ENCODE measurements at regions not wholly inside any gene's neighbourhood (a gene's known extent, or its start where the extent isn't known, plus 50 kb on each side); places are given as distances from the start of the nearest gene placed in this dataset.

DNA sequence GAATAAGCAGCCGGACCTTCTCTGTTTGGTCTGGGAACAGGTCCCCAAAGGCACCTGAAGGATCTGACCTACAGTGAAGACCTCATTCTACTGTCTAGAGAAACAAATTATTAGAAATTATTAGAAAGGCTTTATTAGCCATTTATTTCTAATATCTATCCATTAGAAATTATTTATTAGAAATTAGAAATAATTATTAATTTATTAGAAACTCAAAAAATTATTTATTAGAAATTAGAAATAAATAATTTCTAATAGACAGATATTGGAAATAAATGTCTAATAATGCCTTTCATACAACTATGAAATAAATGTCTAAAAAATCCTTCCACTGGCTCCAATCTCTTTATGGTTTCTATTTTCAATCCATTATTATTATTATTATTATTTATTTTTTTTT, 285.7 kb upstream of the ERCC4 start:
- no peaks in the 10 kb centered on the region for H3K4me1 ChIP-seq (ENCODE audit: insufficient read depth, low read length)
- H3K9ac ChIP-seq (ENCODE audit: low read depth, low read length): no peak overlapping the region
- H3K4me2 ChIP-seq (ENCODE audit: insufficient read depth, low read length): no peak overlapping the region
- no peak overlapping the region for H3K27ac ChIP-seq (ENCODE audit: low read length)
- H3K27me3 ChIP-seq (ENCODE audit: insufficient read depth, low read length, poor library complexity): no peaks in the 10 kb centered on the region
- no peak overlapping the region for H3K4me3 ChIP-seq (ENCODE audit: low read depth in 1 of 2, low read length in 2 of 2)
- no peak overlapping the region for H2AFZ ChIP-seq (ENCODE audit: low read depth, low read length)
- no peaks in the 10 kb centered on the region for H4K20me1 ChIP-seq (ENCODE audit: insufficient read depth, low read length)
- H3K36me3 ChIP-seq (ENCODE audit: insufficient read depth, low read length): no peaks in the 10 kb centered on the region
- no peak for DNase-seq
- no peak for ATAC-seq (ENCODE audit: insufficient read depth, low read depth)
- no peaks in the 10 kb centered on the region for H3K79me2 ChIP-seq (ENCODE audit: insufficient read depth, low read length)
- TF ChIP-seq, protein P1, sequence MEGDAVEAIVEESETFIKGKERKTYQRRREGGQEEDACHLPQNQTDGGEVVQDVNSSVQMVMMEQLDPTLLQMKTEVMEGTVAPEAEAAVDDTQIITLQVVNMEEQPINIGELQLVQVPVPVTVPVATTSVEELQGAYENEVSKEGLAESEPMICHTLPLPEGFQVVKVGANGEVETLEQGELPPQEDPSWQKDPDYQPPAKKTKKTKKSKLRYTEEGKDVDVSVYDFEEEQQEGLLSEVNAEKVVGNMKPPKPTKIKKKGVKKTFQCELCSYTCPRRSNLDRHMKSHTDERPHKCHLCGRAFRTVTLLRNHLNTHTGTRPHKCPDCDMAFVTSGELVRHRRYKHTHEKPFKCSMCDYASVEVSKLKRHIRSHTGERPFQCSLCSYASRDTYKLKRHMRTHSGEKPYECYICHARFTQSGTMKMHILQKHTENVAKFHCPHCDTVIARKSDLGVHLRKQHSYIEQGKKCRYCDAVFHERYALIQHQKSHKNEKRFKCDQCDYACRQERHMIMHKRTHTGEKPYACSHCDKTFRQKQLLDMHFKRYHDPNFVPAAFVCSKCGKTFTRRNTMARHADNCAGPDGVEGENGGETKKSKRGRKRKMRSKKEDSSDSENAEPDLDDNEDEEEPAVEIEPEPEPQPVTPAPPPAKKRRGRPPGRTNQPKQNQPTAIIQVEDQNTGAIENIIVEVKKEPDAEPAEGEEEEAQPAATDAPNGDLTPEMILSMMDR (IDR thresholded peaks at IDR 0.05; ENCODE audit: borderline replicate concordance, extremely low read depth, low read length, poor library complexity, severe bottlenecking): no peak
- TF ChIP-seq EZH2 (IDR thresholded peaks at IDR 0.05; ENCODE audit: borderline replicate concordance, low read depth, low read length, severe bottlenecking): no peak
- H3K9me3 ChIP-seq (ENCODE audit: insufficient read depth, low read length, severe bottlenecking): no peaks in the 10 kb centered on the region

DNA sequence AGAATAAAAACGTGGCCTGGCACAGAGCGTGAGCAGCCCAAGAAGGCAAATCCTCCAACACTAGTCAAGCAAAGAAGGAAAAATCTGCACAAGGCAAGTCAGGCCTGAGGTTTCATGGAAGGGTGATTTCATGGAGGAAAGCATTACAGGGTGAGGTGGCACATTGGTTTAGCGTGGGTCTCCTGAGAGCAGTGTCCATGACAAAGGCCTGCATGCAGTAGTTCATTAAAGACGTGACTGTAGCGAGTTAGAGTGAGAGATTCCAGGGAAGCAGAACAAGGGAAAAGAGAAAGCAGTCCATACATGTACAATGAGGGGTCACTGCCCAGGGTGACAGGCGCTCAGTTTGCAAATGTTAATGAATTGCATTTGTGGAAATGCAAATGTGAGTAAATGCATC, 285.0 kb upstream of the ERCC4 start:
- ATAC-seq (ENCODE audit: insufficient read depth, low read depth) (no peak), DNase-seq (no peak)
- H3K4me2 ChIP-seq (ENCODE audit: insufficient read depth, low read length): no peak overlapping the region
- no peaks in the 10 kb centered on the region for H3K27me3 ChIP-seq (ENCODE audit: insufficient read depth, low read length, poor library complexity)
- no peaks in the 10 kb centered on the region for H3K4me1 ChIP-seq (ENCODE audit: insufficient read depth, low read length)
- H4K20me1 ChIP-seq (ENCODE audit: insufficient read depth, low read length): no peaks in the 10 kb centered on the region
- no peaks in the 10 kb centered on the region for H3K36me3 ChIP-seq (ENCODE audit: insufficient read depth, low read length)
- H3K79me2 ChIP-seq (ENCODE audit: insufficient read depth, low read length): no peaks in the 10 kb centered on the region
- H3K27ac ChIP-seq (ENCODE audit: low read length): no peak overlapping the region
- H3K9me3 ChIP-seq (ENCODE audit: insufficient read depth, low read length, severe bottlenecking): no peaks in the 10 kb centered on the region
- no peak overlapping the region for H2AFZ ChIP-seq (ENCODE audit: low read depth, low read length)
- TF ChIP-seq EZH2 (IDR thresholded peaks at IDR 0.05; ENCODE audit: borderline replicate concordance, low read depth, low read length, severe bottlenecking): no peak
- TF ChIP-seq, protein P1 (IDR thresholded peaks at IDR 0.05; ENCODE audit: borderline replicate concordance, extremely low read depth, low read length, poor library complexity, severe bottlenecking): no peak
- H3K9ac ChIP-seq (ENCODE audit: low read depth, low read length): no peak overlapping the region
- H3K4me3 ChIP-seq (ENCODE audit: low read depth in 1 of 2, low read length in 2 of 2): no peak overlapping the region

DNA sequence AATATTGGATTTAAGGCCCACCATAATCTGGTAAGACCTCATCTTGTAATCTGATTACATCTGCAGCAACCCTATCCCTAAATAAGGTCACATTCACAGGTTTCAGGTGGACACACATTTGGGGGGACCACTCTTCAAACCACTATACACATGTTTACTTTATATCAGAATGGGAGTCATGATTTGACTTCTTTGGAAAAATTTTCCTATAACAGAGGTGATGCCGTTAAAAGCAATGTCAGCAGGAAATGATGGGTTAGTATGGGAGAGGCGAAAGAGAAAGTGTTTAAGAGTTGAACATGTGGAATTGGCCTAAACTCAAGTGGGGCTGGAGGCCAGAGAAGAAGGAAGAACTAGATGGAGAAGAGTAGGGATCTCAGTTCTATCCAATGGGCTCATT, 281.7 kb upstream of the ERCC4 start:
- no peak for TF ChIP-seq EZH2 (IDR thresholded peaks at IDR 0.05; ENCODE audit: borderline replicate concordance, low read depth, low read length, severe bottlenecking)
- TF ChIP-seq, protein P1 (IDR thresholded peaks at IDR 0.05; ENCODE audit: borderline replicate concordance, extremely low read depth, low read length, poor library complexity, severe bottlenecking): no peak
- ATAC-seq (ENCODE audit: insufficient read depth, low read depth) (no peak), DNase-seq (no peak)
- Histone ChIP-seq H3K79me2 (ENCODE audit: insufficient read depth, low read length) (no peaks in the 10 kb centered on the region), H4K20me1 (ENCODE audit: insufficient read depth, low read length) (no peaks in the 10 kb centered on the region), H3K9me3 (ENCODE audit: insufficient read depth, low read length, severe bottlenecking) (no peaks in the 10 kb centered on the region), H3K4me2 (ENCODE audit: insufficient read depth, low read length) (no peak overlapping the region), H3K27me3 (ENCODE audit: insufficient read depth, low read length, poor library complexity) (no peaks in the 10 kb centered on the region), H2AFZ (ENCODE audit: low read depth, low read length) (no peak overlapping the region), H3K9ac (ENCODE audit: low read depth, low read length) (no peak overlapping the region), H3K27ac (ENCODE audit: low read length) (no peak overlapping the region), H3K4me3 (ENCODE audit: low read depth in 1 of 2, low read length in 2 of 2) (no peak overlapping the region), H3K36me3 (ENCODE audit: insufficient read depth, low read length) (no peaks in the 10 kb centered on the region), H3K4me1 (ENCODE audit: insufficient read depth, low read length) (no peaks in the 10 kb centered on the region)

DNA sequence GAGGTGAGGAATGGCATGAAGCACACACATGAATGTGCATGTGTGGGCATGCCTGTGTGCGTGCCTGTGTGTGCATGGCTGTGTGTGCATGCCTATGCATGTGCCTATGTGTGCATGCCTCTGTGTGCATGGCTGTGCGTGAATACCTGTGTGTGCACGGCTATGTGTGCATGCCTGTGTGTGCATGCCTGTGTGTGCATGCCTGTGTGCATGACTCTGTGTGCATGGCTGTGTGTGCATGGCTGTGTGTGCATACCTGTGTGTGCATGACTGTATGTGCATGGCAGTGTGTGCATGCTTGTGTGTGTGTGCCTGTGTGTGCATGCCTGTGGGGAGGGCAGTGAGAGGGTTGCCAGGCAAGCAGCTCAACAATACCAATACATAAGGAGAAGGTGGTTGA, 276.5 kb upstream of the ERCC4 start:
- H3K9ac ChIP-seq (ENCODE audit: low read depth, low read length): no peak overlapping the region

More for the DNA sequence above, 276.5 kb upstream of the ERCC4 start:
- Histone ChIP-seq H3K27ac (ENCODE audit: low read length) (no peak overlapping the region), H4K20me1 (ENCODE audit: insufficient read depth, low read length) (no peaks in the 10 kb centered on the region), H3K36me3 (ENCODE audit: insufficient read depth, low read length) (no peaks in the 10 kb centered on the region), H3K79me2 (ENCODE audit: insufficient read depth, low read length) (no peaks in the 10 kb centered on the region), H2AFZ (ENCODE audit: low read depth, low read length) (no peak overlapping the region), H3K9me3 (ENCODE audit: insufficient read depth, low read length, severe bottlenecking) (no peaks in the 10 kb centered on the region), H3K4me2 (ENCODE audit: insufficient read depth, low read length) (no peak overlapping the region), H3K4me1 (ENCODE audit: insufficient read depth, low read length) (no peaks in the 10 kb centered on the region), H3K27me3 (ENCODE audit: insufficient read depth, low read length, poor library complexity) (peaks cover 9% of the 10 kb centered on the region), H3K4me3 (ENCODE audit: low read depth in 1 of 2, low read length in 2 of 2) (no peak overlapping the region)
- no peak for ATAC-seq (ENCODE audit: insufficient read depth, low read depth)
- TF ChIP-seq EZH2 (IDR thresholded peaks at IDR 0.05; ENCODE audit: borderline replicate concordance, low read depth, low read length, severe bottlenecking): no peak
- TF ChIP-seq, protein P1 (IDR thresholded peaks at IDR 0.05; ENCODE audit: borderline replicate concordance, extremely low read depth, low read length, poor library complexity, severe bottlenecking): no peak
- no peak for DNase-seq
